MCF 10A (cell line): ENCODE measurements at regions not wholly inside any gene's neighbourhood (a gene's known extent, or its start where the extent isn't known, plus 50 kb on each side); places are given as distances from the start of the nearest gene placed in this dataset.

ENCODE experiments used
- BruUV-seq: library from RNA; stranded (reverse); fragments of 400-500 nt; replicated peaks from 2 replicates; lab custom pipeline; 2021; lab: Mats Ljungman, UMichigan
- CTCF ChIA-PET: fragments of 300-600 bp; sonication (Branson Sonifier 250); formaldehyde crosslinking; extraction: SDS; loops from one replicate; lab custom pipeline; 2021; ENCODE audit warnings: antibody characterized with exemption, inconsistent platforms; lab: Yijun Ruan, JAX
- POLR2A ChIA-PET: fragments of 300-600, 350-650 bp; sonication (Branson Sonifier 250); formaldehyde crosslinking; extraction: SDS; loops from one replicate; lab custom pipeline; 2020; ENCODE audit warnings: antibody characterized with exemption, inconsistent platforms; lab: Yijun Ruan, JAX
- DNase-seq: peaks from one replicate; pipeline ENCODE4 v3.0.0-alpha.2; 2018; ENCODE audit not compliant: unreplicated experiment
- H3K27ac Mint-ChIP-seq: one replicate; pipeline ENCODE4 v1.8.0; 2022; ENCODE audit warnings: mild to moderate bottlenecking, low read depth, mixed read lengths; ENCODE audit not compliant: unreplicated experiment
- H3K27me3 Mint-ChIP-seq: one replicate; pipeline ENCODE4 v1.8.0; 2022; ENCODE audit warnings: mixed read lengths; ENCODE audit not compliant: insufficient read depth, unreplicated experiment
- H3K36me3 Mint-ChIP-seq: one replicate; pipeline ENCODE4 v1.8.0; 2022; ENCODE audit warnings: mild to moderate bottlenecking, moderate library complexity, mixed read lengths; ENCODE audit not compliant: insufficient read depth, unreplicated experiment
- H3K4me1 Mint-ChIP-seq: one replicate; pipeline ENCODE4 v1.8.0; 2022; ENCODE audit warnings: mixed read lengths; ENCODE audit not compliant: insufficient read depth, unreplicated experiment
- H3K4me3 Mint-ChIP-seq: one replicate; pipeline ENCODE4 v1.8.0; 2022; ENCODE audit warnings: mild to moderate bottlenecking, moderate library complexity, mixed read lengths; ENCODE audit not compliant: unreplicated experiment
- H3K9me3 Mint-ChIP-seq: one replicate; pipeline ENCODE4 v1.8.0; 2022; ENCODE audit warnings: mixed read lengths; ENCODE audit not compliant: unreplicated experiment
- intact Hi-C: fragments of 100-400 bp; cut with micrococcal nuclease; formaldehyde crosslinking; loops from 2 replicates; pipeline ENCODE4 v1.14.1; 2022
- TF ChIP-seq, protein P1 (sequence below): fragments of 200-600 bp; IDR thresholded peaks from one replicate; pipeline ENCODE4 v1.8.0; 2022; ENCODE audit warnings: antibody characterized with exemption, mild to moderate bottlenecking; ENCODE audit not compliant: unreplicated experiment

DNA sequence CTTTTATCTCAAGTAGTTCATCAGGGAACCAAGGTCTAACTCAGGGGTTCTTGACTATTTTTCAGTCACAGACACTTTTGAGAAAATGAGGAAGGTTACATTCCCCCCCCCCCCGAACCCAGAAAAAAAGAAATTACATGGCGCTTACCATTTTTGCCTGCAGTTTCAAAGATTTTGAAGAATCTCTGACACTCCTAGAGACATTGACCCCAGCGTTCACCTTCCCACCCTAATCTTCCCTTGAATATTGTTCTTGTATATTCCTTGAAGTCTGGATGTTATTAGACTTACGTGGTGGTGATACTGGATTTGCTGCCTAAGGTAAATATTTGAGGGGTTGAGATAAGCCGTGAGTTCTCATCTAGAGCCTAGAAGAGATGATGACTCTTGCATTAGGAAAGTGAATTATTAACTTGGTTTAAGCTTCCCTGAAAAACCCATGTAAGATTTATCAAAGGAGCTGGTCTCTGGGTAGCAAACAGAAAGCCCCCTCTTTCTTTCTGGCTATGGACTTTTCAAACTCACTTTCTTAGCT is 245.7 kb upstream of the FOXK1 start:
- no TSS peak for BruUV-seq
- intact Hi-C loops, result no loop called here
- TF ChIP-seq, protein P1, sequence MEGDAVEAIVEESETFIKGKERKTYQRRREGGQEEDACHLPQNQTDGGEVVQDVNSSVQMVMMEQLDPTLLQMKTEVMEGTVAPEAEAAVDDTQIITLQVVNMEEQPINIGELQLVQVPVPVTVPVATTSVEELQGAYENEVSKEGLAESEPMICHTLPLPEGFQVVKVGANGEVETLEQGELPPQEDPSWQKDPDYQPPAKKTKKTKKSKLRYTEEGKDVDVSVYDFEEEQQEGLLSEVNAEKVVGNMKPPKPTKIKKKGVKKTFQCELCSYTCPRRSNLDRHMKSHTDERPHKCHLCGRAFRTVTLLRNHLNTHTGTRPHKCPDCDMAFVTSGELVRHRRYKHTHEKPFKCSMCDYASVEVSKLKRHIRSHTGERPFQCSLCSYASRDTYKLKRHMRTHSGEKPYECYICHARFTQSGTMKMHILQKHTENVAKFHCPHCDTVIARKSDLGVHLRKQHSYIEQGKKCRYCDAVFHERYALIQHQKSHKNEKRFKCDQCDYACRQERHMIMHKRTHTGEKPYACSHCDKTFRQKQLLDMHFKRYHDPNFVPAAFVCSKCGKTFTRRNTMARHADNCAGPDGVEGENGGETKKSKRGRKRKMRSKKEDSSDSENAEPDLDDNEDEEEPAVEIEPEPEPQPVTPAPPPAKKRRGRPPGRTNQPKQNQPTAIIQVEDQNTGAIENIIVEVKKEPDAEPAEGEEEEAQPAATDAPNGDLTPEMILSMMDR, result no peak
- ChIA-PET POLR2A (no interaction called here), CTCF (interaction anchor here (0.9 kb wide), 1 partner anchor 10 kb away, joined by 4 read pairs; no protein-coding TSS in a partner anchor)
- Mint-ChIP-seq H3K27ac (no peak overlapping the region), H3K36me3 (no peaks in the 10 kb centered on the region), H3K27me3 (peaks cover 65% of the 10 kb centered on the region), H3K9me3 (no peaks in the 10 kb centered on the region), H3K4me1 (no peaks in the 10 kb centered on the region), H3K4me3 (no peak overlapping the region)
- DNase-seq, result no peak

DNA sequence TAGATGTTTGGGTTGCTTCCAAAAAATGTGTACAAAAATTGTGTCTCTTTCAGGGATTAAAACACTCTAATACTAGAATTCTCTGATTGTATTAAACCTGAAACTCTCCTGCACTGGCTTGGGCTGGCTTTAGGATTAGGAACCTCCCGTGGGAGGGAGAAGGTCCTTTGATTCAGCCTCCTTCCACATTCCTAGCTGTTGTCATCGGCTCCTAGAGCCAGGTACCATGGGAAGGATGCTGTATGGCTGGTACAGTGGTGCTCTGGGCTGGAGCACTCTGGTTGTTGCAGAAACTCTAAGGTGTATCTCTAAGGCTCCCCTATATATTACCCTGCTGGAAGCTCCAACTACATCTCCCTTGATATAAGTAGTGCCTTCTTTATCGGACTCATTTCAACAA is 245.2 kb upstream of the FOXK1 start:
- no peak overlapping the region for H3K27ac Mint-ChIP-seq
- H3K9me3 Mint-ChIP-seq, result no peaks in the 10 kb centered on the region
- POLR2A ChIA-PET, result no interaction called here
- H3K27me3 Mint-ChIP-seq, result peaks cover 65% of the 10 kb centered on the region
- CTCF ChIA-PET, result interaction anchor here (0.9 kb wide), 1 partner anchor 10 kb away, joined by 4 read pairs; no protein-coding TSS in a partner anchor
- H3K4me1 Mint-ChIP-seq, result no peaks in the 10 kb centered on the region
- no peak overlapping the region for H3K4me3 Mint-ChIP-seq
- TF ChIP-seq, protein P1, result no peak
- H3K36me3 Mint-ChIP-seq, result no peaks in the 10 kb centered on the region
- no TSS peak for BruUV-seq
- intact Hi-C loops, result no loop called here
- no peak for DNase-seq

DNA sequence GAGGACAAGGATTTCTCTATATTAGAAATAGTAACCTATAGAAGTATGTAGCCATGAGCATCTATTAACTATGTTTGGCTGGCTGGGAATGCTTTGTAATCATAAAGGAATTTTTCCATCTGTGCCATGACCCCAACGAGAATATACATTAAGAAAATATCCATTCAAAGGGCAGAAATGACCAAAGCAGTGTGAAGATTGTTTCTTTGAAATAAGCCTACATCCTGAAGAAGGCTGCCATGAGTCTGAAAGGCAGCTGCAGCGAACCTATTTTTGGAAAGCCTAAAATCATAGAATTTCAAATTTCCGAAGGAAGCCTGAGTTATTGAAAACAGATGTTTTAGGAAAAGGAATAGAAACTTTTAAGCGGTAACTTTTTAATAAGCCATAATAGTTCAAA is 244.2 kb upstream of the FOXK1 start:
- no peak for DNase-seq
- no peaks in the 10 kb centered on the region for H3K36me3 Mint-ChIP-seq
- ChIA-PET POLR2A (interaction anchor here (1.0 kb wide), 1 partner anchor 52 kb away, joined by 3 read pairs; no protein-coding TSS in a partner anchor), CTCF (interaction anchor here (0.7 kb wide), 1 partner anchor 316 kb away, joined by 3 read pairs; no protein-coding TSS in a partner anchor)
- no peaks in the 10 kb centered on the region for H3K9me3 Mint-ChIP-seq
- H3K27me3 Mint-ChIP-seq, result peaks cover 65% of the 10 kb centered on the region
- no peaks in the 10 kb centered on the region for H3K4me1 Mint-ChIP-seq
- intact Hi-C loops, result no loop called here
- TF ChIP-seq, protein P1, result no peak
- no peak overlapping the region for H3K27ac Mint-ChIP-seq
- no TSS peak for BruUV-seq
- no peak overlapping the region for H3K4me3 Mint-ChIP-seq

DNA sequence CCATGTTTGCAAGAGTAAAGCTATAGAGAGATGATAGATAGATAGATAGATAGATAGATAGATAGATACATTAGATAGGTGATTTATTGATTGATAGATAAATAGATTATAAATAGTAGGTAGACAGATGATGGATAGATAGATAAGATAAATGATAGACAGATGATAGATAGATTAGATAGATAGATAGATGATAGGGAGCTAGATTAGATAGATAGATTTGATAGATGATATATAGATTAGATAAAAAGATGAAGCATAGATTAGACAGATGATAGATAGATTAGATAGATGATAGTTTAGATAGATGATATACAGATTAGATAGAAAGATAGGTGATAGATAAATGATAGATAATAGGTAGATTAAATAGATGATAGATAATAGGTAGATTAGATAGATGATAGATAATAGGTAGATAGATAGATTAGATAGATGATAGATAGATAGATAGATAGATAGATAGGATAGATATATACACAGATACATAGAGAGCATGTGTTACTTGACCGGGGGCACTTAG is 243.3 kb upstream of the FOXK1 start:
- DNase-seq, result no peak
- Mint-ChIP-seq H3K36me3 (no peaks in the 10 kb centered on the region), H3K4me1 (no peaks in the 10 kb centered on the region), H3K9me3 (no peaks in the 10 kb centered on the region), H3K27ac (no peak overlapping the region), H3K4me3 (no peak overlapping the region), H3K27me3 (peaks cover 60% of the 10 kb centered on the region)
- CTCF ChIA-PET, result no interaction called here
- BruUV-seq, result no TSS peak
- POLR2A ChIA-PET, result interaction anchor here (1.0 kb wide), 1 partner anchor 53 kb away, joined by 3 read pairs; no protein-coding TSS in a partner anchor
- intact Hi-C loops, result no loop called here
- TF ChIP-seq, protein P1, result no peak
